LNCAP (cell line): ENCODE measurements at regions not wholly inside any gene's neighbourhood (a gene's known extent, or its start where the extent isn't known, plus 50 kb on each side); places are given as distances from the start of the nearest gene placed in this dataset.

Source experiments
- CTCF ChIP-seq: fragments of 450-650 bp; IDR thresholded peaks from 2 replicates; pipeline ENCODE4 v1.5.1; 2017; ENCODE audit warnings: mild to moderate bottlenecking

DNA sequence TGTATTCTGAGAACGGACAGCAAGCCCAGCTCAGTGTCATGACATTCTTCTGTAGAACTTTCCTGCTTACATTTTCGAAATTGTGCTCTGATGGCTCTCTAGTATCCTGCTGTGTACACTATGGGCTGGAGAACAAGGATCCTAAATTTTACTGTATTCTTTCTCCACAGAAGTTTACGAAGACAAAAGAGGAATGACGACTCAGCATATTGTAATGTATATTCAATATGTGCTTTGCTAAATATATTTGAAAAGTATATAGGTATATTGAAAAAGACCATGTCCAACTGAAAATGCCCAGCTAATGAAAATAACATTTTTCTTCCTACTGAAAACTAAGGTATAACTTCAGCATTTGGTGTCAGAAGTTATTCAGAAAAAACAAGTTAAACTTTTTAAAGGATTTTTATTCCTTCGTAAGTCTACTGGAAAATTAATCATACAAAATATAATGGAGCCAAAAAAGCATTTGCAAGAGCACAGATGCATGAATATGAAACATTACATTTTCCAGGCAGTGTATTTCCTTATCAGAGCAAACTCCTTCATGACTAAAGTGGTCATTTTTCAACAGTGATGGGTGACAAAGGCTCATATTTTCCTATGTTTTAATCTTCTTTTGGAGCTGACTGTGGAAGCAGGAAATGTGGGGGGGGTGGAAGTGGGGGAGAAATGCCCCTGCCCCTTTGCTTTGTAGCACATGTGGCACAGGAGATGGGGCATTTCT lies 143.8 kb upstream of the THUMPD2 start:
- TF ChIP-seq CTCF, result no peak

DNA sequence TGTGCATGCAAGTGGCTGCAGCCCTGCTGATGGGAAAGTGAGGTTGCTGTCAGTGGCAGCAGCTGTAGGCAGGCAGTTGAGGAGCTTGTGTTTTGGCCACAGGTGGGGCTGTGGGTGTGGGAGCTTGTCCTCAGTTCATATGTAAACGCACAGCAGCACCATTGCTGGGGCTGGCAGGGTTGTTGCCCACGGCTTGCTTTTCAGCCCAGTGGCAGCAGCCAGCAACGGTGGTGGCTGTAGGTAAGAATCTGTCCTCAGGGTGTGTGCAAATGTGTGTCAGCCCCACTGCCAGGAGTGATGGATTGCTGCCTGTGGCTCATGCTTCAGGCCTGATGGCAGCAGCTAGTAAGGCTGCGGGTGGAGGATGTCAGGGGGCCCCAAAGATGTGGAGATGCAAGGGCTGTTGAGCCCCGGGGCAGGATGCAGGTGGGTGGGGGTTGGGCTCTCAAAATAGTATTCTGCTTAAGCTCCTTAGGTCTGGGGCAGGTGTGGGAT lies 141.3 kb upstream of the THUMPD2 start:
- no peak for TF ChIP-seq CTCF

- no peak for TF ChIP-seq CTCF
Observed at GRCh38 chr2:39919511-39920306, 140.7 kb upstream of the THUMPD2 start.

DNA sequence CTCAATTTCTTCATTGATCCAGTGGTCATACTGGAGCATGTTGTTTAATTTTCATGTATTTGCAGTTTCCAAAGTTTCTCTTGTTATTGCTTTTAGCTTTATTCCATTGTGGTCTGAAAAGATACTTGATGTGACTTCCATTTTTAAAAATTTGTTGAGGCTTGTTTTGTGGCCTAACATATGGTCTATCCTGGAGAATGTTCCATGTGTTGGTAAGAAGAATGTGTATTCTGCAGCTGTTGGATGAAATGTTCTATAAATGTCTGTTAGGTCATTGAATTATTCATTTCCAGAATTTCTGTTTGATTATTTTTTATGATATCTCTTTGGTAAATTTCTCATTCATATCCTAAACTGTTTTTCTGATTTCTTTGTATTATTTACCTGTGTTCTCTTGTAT lies 139.8 kb upstream of the THUMPD2 start:
- no peak for TF ChIP-seq CTCF

DNA sequence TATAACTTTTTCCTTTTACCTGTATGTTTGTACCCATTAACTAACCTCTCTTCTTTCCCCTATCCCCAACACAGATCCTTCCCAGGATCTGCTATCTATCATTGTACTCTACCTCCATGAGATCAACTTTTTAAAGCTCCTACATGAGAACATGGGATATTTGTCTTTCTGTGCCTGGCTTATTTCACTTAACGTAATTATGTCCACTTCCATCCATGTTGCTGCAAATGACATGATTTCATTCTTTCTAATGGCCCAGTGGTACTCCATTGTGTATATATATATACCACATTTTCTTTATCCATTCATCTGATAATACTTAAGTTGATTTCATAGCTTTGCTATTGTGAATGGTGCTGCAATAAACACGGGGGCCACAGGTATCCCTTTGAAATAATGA lies 135.9 kb upstream of the THUMPD2 start:
- no peak for TF ChIP-seq CTCF

- TF ChIP-seq CTCF, result peak; percentile 60
Observed at GRCh38 chr2:39913648-39914461, 134.8 kb upstream of the THUMPD2 start.

- TF ChIP-seq CTCF, result no peak
Observed at GRCh38 chr2:39902103-39902502, 123.0 kb upstream of the THUMPD2 start.
